ENCODE measurements at regions not wholly inside any gene's neighbourhood (a gene's known extent, or its start where the extent isn't known, plus 50 kb on each side); places are given as distances from the start of the nearest gene placed in this dataset.

DNA sequence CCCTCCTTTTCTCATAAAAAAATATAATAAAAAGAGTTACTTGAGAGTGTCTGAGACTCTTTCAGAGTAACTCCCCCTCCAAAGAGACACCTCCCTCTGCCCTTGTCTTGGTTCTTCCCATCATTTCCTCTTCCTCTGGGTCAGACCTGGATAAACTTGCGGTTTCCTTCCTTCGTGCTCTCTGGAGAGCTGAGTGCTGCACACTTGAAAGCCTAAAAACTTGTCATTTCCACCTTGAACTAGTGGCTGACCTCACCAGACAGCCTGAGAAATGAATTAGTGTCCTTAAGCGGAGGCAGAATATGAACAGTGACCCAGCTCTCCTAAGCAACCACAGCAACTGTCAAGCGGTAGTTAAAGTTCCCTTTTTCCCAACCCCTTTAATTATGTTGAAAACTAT is 88.4 kb upstream of the PROX1 start:
- no peaks in the 10 kb centered on the region for H3K4me1 ChIP-seq (ENCODE audit: control insufficient read depth in 1 of 2, insufficient read depth in 2 of 2, low read depth in 1 of 2, low read length in 1 of 2)
- no peak for DNase-seq
- H3K36me3 ChIP-seq (replicated peaks in 1 of 2; ENCODE audit: control insufficient read depth in 1 of 2, insufficient read depth in 2 of 2, low read length in 1 of 2), result no peaks in the 10 kb centered on the region
- H3K4me3 ChIP-seq (ENCODE audit: low read depth in 2 of 2, low read length in 1 of 2), result no peak overlapping the region
- ChIA-PET POLR2A (no interaction called here), CTCF (no interaction called here)
- H2AFZ ChIP-seq (ENCODE audit: low read depth), result no peak overlapping the region
- H3K27ac ChIP-seq (ENCODE audit: low read depth in 2 of 2, low read length in 1 of 2), result no peak overlapping the region
- WGBS (ENCODE audit: low lambda C conversion rate), result 29% methylated on average over 4 of the region's 4 CpGs
- TF ChIP-seq TEAD4 (IDR thresholded peaks at IDR 0.05; ENCODE audit: borderline replicate concordance, insufficient read depth), result no peak
- H3K9ac ChIP-seq, result no peak overlapping the region
- H4K20me1 ChIP-seq (ENCODE audit: insufficient read depth), result no peaks in the 10 kb centered on the region
- H3K79me2 ChIP-seq (ENCODE audit: insufficient read depth), result no peaks in the 10 kb centered on the region
- H3F3A ChIP-seq (replicated peaks; ENCODE audit: insufficient read depth), result no peaks in the 10 kb centered on the region
- H3K9me3 ChIP-seq, result no peaks in the 10 kb centered on the region; the same call in 1 of the 2 replicates
- no peaks in the 10 kb centered on the region; the same call in 1 of the 2 replicates for H3K9me2 ChIP-seq
- H3K4me2 ChIP-seq, result no peak overlapping the region
- no peaks in the 10 kb centered on the region for H3K27me3 ChIP-seq (ENCODE audit: insufficient read depth)

DNA sequence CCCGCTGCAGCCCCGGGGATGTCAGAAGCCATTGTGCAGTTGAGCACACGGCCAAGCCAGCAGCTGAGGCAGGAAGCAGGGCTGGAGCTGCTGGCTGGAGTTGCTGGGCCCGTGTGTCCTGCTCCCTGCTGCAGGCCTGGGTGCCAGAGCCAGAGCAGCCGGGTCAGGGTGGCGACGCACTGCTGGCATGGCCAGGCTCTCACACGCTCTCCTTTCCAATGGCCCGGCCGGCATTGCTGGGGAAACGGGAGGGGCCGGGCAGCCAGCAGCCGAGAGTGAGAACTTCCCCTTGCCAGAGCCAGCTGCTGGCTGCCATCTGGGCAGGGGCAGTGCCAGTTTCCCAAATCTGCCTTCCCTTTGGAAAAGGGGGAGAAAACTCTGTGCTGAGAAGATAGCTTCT is 82.4 kb upstream of the PROX1 start:
- POLR2A ChIA-PET, result no interaction called here
- no peaks in the 10 kb centered on the region for H3F3A ChIP-seq (replicated peaks; ENCODE audit: insufficient read depth)
- no peak overlapping the region for H2AFZ ChIP-seq (ENCODE audit: low read depth)

More for the DNA sequence above, 82.4 kb upstream of the PROX1 start:
- Histone ChIP-seq H3K27me3 (ENCODE audit: insufficient read depth) (no peaks in the 10 kb centered on the region), H4K20me1 (ENCODE audit: insufficient read depth) (no peaks in the 10 kb centered on the region), H3K4me3 (ENCODE audit: low read depth in 2 of 2, low read length in 1 of 2) (no peak overlapping the region), H3K79me2 (ENCODE audit: insufficient read depth) (no peaks in the 10 kb centered on the region), H3K27ac (ENCODE audit: low read depth in 2 of 2, low read length in 1 of 2) (no peak overlapping the region), H3K9ac (no peak overlapping the region), H3K36me3 (replicated peaks in 1 of 2; ENCODE audit: control insufficient read depth in 1 of 2, insufficient read depth in 2 of 2, low read length in 1 of 2) (no peaks in the 10 kb centered on the region), H3K9me3 (no peaks in the 10 kb centered on the region), H3K4me1 (ENCODE audit: control insufficient read depth in 1 of 2, insufficient read depth in 2 of 2, low read depth in 1 of 2, low read length in 1 of 2) (no peaks in the 10 kb centered on the region), H3K9me2 (no peaks in the 10 kb centered on the region), H3K4me2 (no peak overlapping the region)
- WGBS (ENCODE audit: low lambda C conversion rate), result 0% methylated on average over 2 of the region's 13 CpGs
- CTCF ChIA-PET, result no interaction called here
- no peak for DNase-seq
- TF ChIP-seq PBX3 (IDR thresholded peaks at IDR 0.05) (no peak), FOXM1 (IDR thresholded peaks at IDR 0.05; ENCODE audit: low read depth) (no peak), EP300 (IDR thresholded peaks at IDR 0.05; ENCODE audit: borderline replicate concordance in 1 of 2, low read depth in 1 of 2, low read length in 1 of 2) (no peak), TCF12 (IDR thresholded peaks at IDR 0.05) (no peak), GABPA (IDR thresholded peaks at IDR 0.05; ENCODE audit: low read depth) (no peak), TAF1 (IDR thresholded peaks at IDR 0.05; ENCODE audit: borderline replicate concordance, low read depth, low read length) (no peak)
- TF ChIP-seq, protein P1, sequence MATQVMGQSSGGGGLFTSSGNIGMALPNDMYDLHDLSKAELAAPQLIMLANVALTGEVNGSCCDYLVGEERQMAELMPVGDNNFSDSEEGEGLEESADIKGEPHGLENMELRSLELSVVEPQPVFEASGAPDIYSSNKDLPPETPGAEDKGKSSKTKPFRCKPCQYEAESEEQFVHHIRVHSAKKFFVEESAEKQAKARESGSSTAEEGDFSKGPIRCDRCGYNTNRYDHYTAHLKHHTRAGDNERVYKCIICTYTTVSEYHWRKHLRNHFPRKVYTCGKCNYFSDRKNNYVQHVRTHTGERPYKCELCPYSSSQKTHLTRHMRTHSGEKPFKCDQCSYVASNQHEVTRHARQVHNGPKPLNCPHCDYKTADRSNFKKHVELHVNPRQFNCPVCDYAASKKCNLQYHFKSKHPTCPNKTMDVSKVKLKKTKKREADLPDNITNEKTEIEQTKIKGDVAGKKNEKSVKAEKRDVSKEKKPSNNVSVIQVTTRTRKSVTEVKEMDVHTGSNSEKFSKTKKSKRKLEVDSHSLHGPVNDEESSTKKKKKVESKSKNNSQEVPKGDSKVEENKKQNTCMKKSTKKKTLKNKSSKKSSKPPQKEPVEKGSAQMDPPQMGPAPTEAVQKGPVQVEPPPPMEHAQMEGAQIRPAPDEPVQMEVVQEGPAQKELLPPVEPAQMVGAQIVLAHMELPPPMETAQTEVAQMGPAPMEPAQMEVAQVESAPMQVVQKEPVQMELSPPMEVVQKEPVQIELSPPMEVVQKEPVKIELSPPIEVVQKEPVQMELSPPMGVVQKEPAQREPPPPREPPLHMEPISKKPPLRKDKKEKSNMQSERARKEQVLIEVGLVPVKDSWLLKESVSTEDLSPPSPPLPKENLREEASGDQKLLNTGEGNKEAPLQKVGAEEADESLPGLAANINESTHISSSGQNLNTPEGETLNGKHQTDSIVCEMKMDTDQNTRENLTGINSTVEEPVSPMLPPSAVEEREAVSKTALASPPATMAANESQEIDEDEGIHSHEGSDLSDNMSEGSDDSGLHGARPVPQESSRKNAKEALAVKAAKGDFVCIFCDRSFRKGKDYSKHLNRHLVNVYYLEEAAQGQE (IDR thresholded peaks at IDR 0.05; ENCODE audit: low read depth, low read length), result no peak

Data from SK-N-SH (cell line).